HCT116 (cell line): ENCODE measurements at regions not wholly inside any gene's neighbourhood (a gene's known extent, or its start where the extent isn't known, plus 50 kb on each side); places are given as distances from the start of the nearest gene placed in this dataset.

Source experiments
- ATF3 ChIP-seq: IDR thresholded peaks from 2 replicates; pipeline ENCODE4 v1.6.1; 2012
- CTCF ChIP-seq, 3 experiments: fragments of 200-600 bp in 1 of 3; sonication (generic) in 1 of 3; IDR thresholded peaks in 2 of 3; conservative IDR thresholded peaks in 1 of 3; 2 replicates each; pipeline ENCODE4 v1.5.1; 2012 to 2017; ENCODE audit warnings: low read depth in 2 of 3, low read length in 2 of 3, antibody characterized with exemption in 1 of 3, borderline replicate concordance in 1 of 3, control low read depth in 1 of 3, mild to moderate bottlenecking in 1 of 3, mixed read lengths in 1 of 3, mixed run types in 1 of 3, moderate library complexity in 1 of 3; ENCODE audit not compliant: insufficient read depth in 1 of 3
- FOSL1 ChIP-seq: IDR thresholded peaks from 2 replicates; pipeline ENCODE4 v1.6.1; 2012; ENCODE audit warnings: low read depth
- JUND ChIP-seq: IDR thresholded peaks from 2 replicates; pipeline ENCODE4 v1.6.1; 2012
- MAX ChIP-seq: IDR thresholded peaks from 2 replicates; pipeline ENCODE4 v1.6.1; 2012
- POLR2A ChIP-seq: IDR thresholded peaks from 2 replicates; pipeline ENCODE4 v1.7.0; 2011; ENCODE audit warnings: borderline replicate concordance; ENCODE audit not compliant: insufficient read depth, insufficient read length; ENCODE audit errors: extremely low read depth
- POLR2AphosphoS5 ChIP-seq: IDR thresholded peaks from 2 replicates; pipeline ENCODE4 v1.6.1; 2011; ENCODE audit warnings: mild to moderate bottlenecking, low read depth, low read length, moderate library complexity
- SP1 ChIP-seq: IDR thresholded peaks from 2 replicates; pipeline ENCODE4 v1.6.1; 2012; ENCODE audit warnings: low read depth
- YY1 ChIP-seq: IDR thresholded peaks from 2 replicates; pipeline ENCODE4 v1.6.1; 2011; ENCODE audit warnings: low read length, low read depth, moderate library complexity, mild to moderate bottlenecking; ENCODE audit not compliant: insufficient replicate concordance; ENCODE audit errors: extremely low read depth

GRCh38 chr5:124960266-124960665 is 213.8 kb upstream of the ZNF608 start:
- TF ChIP-seq POLR2A (no peak), YY1 (no peak), ATF3 (no peak), FOSL1 (no peak), JUND (no peak), CTCF (IDR thresholded peaks at IDR 0.05 in 2 of 3, conservative IDR thresholded peaks at IDR 0.05 in 1 of 3; ENCODE audit: borderline replicate concordance in 1 of 3, insufficient read depth in 1 of 3, low read depth in 2 of 3, low read length in 2 of 3) (no peak), MAX (no peak), SP1 (no peak), POLR2AphosphoS5 (no peak)
